Suppressor macrophage (primary cell): ENCODE measurements at regions not wholly inside any gene's neighbourhood (a gene's known extent, or its start where the extent isn't known, plus 50 kb on each side); places are given as distances from the start of the nearest gene placed in this dataset.

Source experiments
- DNase-seq, 4 experiments: peaks; one replicate each; pipeline ENCODE4 v3.0.0-alpha.2; 2020 to 2022

DNA sequence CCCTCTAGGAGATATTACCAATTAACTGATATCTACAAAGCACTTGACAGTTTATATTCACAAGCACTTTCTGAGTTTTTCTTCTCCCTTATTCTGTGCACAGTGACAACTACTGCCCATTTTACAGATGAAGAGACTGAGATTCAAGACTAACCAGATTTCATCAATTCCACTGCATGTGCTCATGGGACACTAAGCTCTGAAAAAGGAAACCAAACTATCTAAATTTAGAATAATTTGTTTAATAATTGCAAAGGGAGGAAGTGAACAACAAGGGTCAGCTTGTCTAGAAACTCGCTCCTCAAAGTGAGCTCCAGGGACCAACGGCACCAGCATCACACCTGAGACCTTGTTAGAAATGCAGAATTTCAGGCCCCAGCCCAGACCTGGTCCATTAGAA is 50.8 kb upstream of the MYLIP start:
- DNase-seq = no peak

DNA sequence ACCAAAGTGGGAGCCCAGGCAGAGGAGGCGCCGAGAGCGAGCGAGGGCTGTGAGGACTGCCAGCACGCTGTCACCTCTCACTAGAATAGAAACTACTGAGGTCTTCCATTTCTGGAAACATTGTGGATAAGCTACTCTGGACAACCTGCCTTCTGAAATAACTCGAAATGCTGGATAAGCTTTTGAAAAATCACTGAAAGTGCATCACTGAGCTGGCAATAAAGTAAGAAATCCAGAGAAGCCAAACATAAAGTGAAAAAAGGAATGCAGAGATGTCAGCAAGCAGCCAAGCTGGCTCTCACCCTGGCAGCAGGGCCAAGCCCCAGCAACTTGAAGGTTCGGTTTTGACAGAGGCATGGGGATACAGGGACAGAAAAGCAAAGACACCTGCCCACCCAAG is 59.2 kb upstream of the MYLIP start:
- no peak for DNase-seq

DNA sequence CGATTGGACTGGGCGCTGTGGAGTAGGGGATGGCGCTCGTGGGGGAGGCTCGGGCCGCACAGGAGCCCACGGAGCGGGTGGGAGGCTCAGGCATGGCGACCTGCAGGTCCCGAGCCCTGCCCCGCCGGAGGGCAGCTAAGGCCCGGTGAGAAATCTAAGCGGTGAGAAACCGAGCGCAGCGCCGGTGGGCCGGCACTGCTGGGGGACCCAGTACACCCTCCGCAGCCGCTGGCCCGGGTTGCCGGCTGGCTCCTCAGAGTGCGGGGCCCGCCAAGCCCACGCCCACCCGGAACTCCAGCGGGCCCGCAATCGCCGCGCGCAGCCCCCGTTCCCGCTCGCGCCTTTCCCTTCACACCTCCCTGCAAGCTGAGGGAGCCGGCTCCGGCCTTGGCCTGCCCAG is 59.7 kb upstream of the MYLIP start:
- DNase-seq = no peak

GRCh38 chr6:16067568-16067967 is 61.3 kb upstream of the MYLIP start:
- DNase-seq = no peak

- DNase-seq = no peak
Measured at GRCh38 chr6:16064671-16065072, 64.2 kb upstream of the MYLIP start.

DNA sequence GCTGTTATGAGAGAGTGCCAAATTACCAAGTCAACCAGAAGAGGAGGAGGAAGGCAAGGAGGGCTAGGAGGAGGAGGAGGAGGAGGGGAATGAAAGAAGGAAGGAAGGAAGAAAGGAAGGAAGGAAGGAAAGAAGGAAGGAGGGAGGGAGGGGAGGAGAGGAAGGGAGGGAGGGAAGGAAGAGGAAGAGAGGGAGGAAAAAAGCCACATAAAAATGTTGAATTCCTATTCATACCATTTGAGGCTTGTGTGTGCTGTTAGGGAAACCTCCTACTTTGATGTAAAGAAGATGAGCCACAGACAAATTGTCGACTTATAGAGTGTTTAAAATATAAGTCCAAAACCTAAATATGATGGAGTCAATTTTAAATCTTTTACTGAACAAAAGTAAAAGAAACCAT is 65.3 kb upstream of the MYLIP start:
- DNase-seq = no peak

DNA sequence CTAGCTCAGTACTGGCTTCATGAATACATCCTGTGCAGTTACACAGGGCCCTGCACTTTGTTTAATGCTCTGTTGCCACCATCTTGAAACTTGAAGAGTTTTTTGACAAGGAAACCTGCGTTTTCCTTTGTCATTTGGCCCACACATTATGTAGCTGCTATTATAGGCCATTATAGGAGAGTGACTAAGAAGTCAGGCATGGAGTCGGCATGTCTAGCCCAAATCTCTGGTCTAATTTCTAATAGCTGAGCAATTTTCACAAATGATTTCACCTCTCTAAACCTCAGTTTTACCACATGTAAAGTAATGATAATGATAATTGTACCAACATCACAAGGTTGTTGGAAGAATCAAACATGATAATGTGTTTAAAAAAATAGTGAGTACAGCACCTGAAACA is 67.1 kb upstream of the MYLIP start:
- no peak for DNase-seq

DNA sequence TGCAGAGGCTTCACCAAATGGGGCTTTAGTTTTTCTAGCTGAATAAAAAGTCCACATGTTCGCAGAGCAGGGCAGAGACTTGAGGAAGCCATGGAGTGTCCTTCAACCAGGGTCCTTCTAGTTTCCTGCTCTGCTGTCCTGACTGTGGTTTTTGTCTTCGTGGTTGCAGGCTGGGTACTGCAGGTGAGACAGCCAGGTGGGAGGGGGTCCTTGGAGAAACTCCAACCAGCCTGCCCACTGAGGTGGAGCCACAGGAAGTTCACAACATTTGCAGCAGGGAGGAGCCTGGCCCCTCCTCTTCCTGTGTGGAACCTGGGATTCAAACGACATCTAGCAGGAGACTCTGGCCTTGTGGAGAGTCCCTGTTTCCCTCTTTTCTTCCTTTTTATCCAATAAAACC is 68.8 kb upstream of the MYLIP start:
- DNase-seq = no peak

DNA sequence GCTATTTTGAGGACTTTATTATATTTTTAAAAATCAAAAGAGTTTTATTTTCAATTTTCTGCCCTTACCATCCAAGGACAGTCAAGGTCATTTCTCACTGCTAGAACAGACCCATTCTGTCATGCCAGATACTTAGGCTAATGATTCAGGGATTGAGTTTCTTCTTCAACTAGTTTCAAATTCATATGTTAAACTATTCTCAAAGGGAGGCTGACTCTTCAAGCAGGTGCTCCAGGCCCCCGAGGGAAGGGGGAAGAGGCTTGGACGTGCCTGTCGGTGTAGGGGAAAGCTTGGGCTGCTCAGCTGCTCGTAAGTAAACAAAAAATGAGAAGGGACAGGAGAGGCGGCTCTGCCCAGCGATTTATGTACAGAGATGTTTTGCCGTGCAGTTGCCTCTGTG is 69.4 kb upstream of the MYLIP start:
- DNase-seq = no peak

GRCh38 chr6:16058929-16059345 is 69.9 kb upstream of the MYLIP start:
- DNase-seq = no peak

- DNase-seq = no peak
Measured at GRCh38 chr6:16058201-16058928, 70.5 kb upstream of the MYLIP start.

GRCh38 chr6:16057446-16057845 is 71.4 kb upstream of the MYLIP start:
- no peak for DNase-seq

DNA sequence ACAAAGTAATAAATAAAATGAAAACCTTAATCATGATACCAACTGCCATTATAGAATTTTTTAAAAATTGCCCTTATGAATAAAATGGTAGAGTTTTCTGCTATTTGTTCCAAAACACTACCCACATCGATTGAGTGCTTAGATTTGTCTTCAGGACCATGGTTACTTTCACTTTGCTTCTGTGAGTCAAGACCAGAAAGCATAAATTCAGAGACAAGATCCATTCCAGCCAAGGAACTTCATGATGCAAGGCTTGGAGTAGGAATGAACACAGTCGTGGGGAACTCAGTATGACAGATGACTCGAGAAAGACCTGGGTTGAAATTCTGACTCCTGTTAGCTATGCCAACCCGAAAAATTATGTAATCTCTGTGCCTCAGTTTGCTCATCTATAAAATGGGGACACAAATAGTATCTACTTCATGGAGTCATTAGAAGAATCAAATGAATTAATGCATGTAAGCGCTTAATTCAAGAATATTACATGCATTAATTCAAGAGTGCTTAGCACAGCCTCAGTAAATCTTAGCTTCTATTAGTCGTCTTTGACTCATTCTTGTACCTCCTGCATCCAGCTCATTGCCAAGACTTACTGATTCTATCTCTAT is 72.5 kb upstream of the MYLIP start:
- no peak for DNase-seq

GRCh38 chr6:16055852-16056251 is 73.0 kb upstream of the MYLIP start:
- DNase-seq = no peak

GRCh38 chr6:16049168-16049567 is 79.7 kb upstream of the MYLIP start:
- DNase-seq = no peak

GRCh38 chr6:16048221-16048620 is 80.7 kb upstream of the MYLIP start:
- DNase-seq = no peak

DNA sequence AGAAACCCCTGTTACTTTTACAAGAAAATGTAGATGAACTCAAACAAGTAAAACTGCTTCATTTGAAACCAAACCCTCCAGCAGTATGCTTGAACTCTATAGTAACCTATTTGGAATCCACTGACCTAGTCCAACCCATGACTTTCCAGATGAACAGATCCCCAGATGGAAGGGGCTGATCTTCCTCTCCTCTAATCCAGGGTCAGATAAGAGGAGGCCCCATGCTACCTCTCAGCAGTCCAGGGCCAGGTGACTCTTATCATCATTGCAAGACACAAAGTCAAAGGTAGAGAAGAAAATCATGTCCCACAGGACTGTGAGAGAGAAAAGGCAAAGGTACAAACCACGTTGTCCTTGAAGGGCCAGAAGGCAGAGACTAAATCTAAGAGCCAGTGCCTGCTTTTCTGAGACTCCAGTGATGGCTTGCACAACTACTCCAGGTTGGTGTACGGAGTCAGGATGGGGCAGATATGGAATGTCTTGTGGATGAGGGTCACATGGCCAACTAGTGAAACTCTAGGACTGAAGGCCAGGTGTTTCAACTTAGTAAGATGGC is 81.4 kb upstream of the MYLIP start:
- no peak for DNase-seq

DNA sequence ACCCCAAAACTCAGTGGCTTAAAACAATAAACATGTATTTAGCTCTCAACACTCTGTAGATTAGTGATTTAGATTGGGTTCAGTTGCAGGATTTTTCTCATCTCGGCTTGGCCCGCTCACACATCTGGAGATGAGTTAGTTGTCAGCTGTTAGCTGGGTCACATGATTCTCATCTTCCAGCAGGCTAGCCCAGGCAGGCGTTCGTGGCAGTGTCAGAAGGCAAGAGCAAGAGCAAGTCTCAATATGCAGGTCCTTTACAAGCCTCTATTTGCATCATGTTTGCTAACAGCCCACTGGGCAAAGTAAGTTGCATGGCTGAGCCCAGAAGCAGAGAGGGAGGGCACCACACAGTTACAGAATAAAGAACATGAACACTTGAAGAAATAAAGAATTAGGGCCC is 83.6 kb upstream of the MYLIP start:
- DNase-seq = no peak

DNA sequence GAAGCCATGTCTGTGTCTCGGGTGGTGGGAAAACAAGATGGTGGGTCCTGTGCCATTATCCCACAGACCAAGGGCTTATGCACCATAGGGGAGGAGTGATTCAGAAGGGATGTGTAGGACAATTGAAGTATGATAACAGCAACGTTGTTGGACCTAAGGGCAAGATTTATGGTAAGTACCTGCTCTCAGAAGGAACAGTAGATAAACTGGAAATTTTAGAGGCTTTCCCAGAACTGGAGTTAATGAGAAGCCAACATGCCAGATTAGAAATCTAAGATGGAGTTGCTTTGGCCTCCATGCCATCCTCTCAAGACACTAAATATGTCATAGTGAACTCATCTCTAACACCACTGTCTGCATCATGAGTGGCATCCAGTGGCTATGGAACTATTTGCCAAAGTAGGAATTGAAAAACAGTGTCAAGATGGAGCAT is 84.7 kb upstream of the MYLIP start:
- no peak for DNase-seq

DNA sequence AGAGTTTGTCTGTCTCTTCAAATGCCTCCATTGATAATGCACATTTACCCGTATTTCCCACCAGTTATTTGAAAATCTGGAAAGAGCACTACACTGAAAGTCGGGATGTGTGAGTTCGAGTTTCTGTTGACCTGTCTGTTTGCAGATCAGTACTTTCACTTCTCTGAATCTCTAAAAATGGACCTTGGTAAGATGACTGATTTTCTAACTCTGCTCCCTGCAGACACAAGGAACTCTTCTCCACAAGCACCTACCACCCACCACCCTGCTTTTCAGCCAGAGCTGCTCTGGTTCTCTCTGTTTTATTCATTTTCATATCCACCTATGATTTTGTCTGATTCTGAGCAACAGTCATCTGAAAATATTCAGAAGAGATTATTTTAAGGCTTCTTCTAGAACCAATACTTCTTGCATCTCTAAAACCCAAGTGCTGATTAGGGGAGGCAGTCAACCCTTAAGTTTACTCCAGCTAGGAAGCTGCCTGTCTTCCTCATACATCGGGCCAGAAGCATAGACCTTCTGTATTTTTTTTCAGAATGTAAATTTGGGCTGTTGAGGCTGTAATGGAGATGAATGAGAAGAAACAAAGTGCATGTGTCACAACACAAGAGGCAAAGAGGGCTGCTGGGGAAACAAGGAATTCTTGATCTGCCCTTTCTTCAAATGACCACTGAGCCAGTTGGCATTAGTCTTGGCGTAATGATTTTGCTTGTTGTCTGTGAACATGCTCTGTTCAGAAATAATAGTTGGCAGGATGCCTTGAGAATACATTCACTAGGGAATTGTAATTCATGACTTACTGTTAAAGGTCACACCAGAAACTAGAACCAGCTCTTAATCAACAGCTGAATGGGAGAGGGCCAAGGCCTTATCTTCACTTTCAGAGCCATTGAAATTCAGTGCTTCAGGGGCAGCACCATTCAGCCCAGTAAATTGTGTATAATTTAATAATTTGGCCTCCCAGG is 85.4 kb upstream of the MYLIP start:
- DNase-seq = peak in 3 of 4 experiments; percentile 10 to 26 (median 16)

GRCh38 chr6:16042751-16043150 is 86.1 kb upstream of the MYLIP start:
- DNase-seq = no peak

GRCh38 chr6:16041327-16041726 is 87.6 kb upstream of the MYLIP start:
- peak in 2 of 4 experiments; percentile 36 to 47 for DNase-seq

GRCh38 chr6:16040628-16040974 is 88.3 kb upstream of the MYLIP start:
- DNase-seq = no peak
